Panc1 (cell line): ENCODE measurements at regions not wholly inside any gene's neighbourhood (a gene's known extent, or its start where the extent isn't known, plus 50 kb on each side); places are given as distances from the start of the nearest gene placed in this dataset.

ENCODE experiments used
- ATAC-seq: fragments of 200-7000 bp; cut with Tn5 transposase; 2 replicates; pipeline ENCODE4 v1.9.1; 2020; ENCODE audit warnings: mild to moderate bottlenecking, moderate library complexity
- BruUV-seq: library from RNA; stranded (reverse); fragments of 400-500 nt; replicated peaks from 2 replicates; lab custom pipeline; 2021; lab: Mats Ljungman, UMichigan
- CTCF ChIA-PET: fragments of 300-600 bp; sonication (Branson Sonifier 250); formaldehyde crosslinking; loops from one replicate; lab custom pipeline; 2022; ENCODE audit warnings: antibody characterized with exemption; lab: Charles Lee
- POLR2A ChIA-PET: fragments of 300-600 bp; sonication (Branson Sonifier 250); formaldehyde crosslinking; loops from one replicate; lab custom pipeline; 2022; ENCODE audit warnings: antibody characterized with exemption; lab: Charles Lee
- DNase-seq: peaks from one replicate; pipeline ENCODE4 v3.0.0-alpha.2; 2010; ENCODE audit warnings: low read depth, low spot score
- H3K27ac ChIP-seq: 2 replicates; pipeline ENCODE4 v1.5.1; 2011; ENCODE audit warnings: mild to moderate bottlenecking, low read length, inconsistent platforms
- H3K27me3 ChIP-seq: fragments of 200-500 bp; sonication (Bioruptor generic); 2 replicates; pipeline ENCODE4 v1.6.0; 2014; ENCODE audit warnings: low read length, inconsistent platforms; ENCODE audit not compliant: control insufficient read depth, insufficient read depth
- H3K36me3 ChIP-seq: fragments of 200-500 bp; sonication (Bioruptor generic); 2 replicates; pipeline ENCODE4 v1.5.1; 2014; ENCODE audit warnings: inconsistent platforms, mild to moderate bottlenecking, low read length, moderate library complexity; ENCODE audit not compliant: control insufficient read depth, insufficient read depth
- H3K4me1 ChIP-seq: 2 replicates; pipeline ENCODE4 v1.5.1; 2011; ENCODE audit warnings: inconsistent platforms, mild to moderate bottlenecking, low read length, moderate library complexity; ENCODE audit not compliant: control insufficient read depth, insufficient read depth
- H3K4me3 ChIP-seq, 2 experiments: 2 replicates each; pipeline ENCODE4 v1.5.1; 2011 to 2012; ENCODE audit warnings: low read depth in 2 of 2, low read length in 2 of 2, mild to moderate bottlenecking in 2 of 2, inconsistent platforms in 1 of 2, moderate library complexity in 1 of 2
- H3K9me3 ChIP-seq: fragments of 200-500 bp; sonication (Bioruptor generic); 2 replicates; pipeline ENCODE4 v1.5.1; 2014; ENCODE audit warnings: low read depth, mild to moderate bottlenecking, inconsistent platforms, low read length, moderate library complexity; ENCODE audit not compliant: control insufficient read depth, insufficient read depth
- CTCF ChIP-seq: fragments of 450-650 bp; IDR thresholded peaks from 2 replicates; pipeline ENCODE4 v1.5.1; 2017; ENCODE audit warnings: mild to moderate bottlenecking
- POLR2AphosphoS5 ChIP-seq: IDR thresholded peaks from 2 replicates; pipeline ENCODE4 v1.6.1; 2012; ENCODE audit warnings: mild to moderate bottlenecking, low read depth, low read length, moderate library complexity
- REST ChIP-seq, 2 experiments: IDR thresholded peaks; 2 replicates each; pipeline ENCODE4 v1.6.1; 2011 to 2012; ENCODE audit warnings: low read depth in 2 of 2, control low read depth in 1 of 2, low read length in 1 of 2, mild to moderate bottlenecking in 1 of 2, moderate library complexity in 1 of 2; ENCODE audit not compliant: insufficient read depth in 1 of 2
- SIN3A ChIP-seq: IDR thresholded peaks from 2 replicates; pipeline ENCODE4 v1.6.1; 2012; ENCODE audit warnings: low read depth, mild to moderate bottlenecking, low read length, moderate library complexity, borderline replicate concordance; ENCODE audit not compliant: insufficient read depth
- TCF7L2 ChIP-seq: IDR thresholded peaks from 2 replicates; pipeline ENCODE4 v1.6.1; 2011; ENCODE audit warnings: mild to moderate bottlenecking, low read depth, low read length, inconsistent platforms
- in situ Hi-C: cut with HindIII; loops from 2 replicates; pipeline ENCODE4 v1.10.0; 2016; ENCODE audit warnings: low sequenced_read_pairs, low pct_unique_long_range_greater_than_20kb
- intact Hi-C: fragments of 100-400 bp; cut with micrococcal nuclease; formaldehyde crosslinking; loops from one replicate; pipeline ENCODE4 v1.10.0; 2022; ENCODE audit not compliant: unreplicated experiment

- Histone ChIP-seq H3K4me3 (no peak overlapping the region), H3K4me1 (no peaks in the 10 kb centered on the region), H3K9me3 (no peaks in the 10 kb centered on the region), H3K27ac (no peak overlapping the region), H3K27me3 (no peaks in the 10 kb centered on the region), H3K36me3 (no peaks in the 10 kb centered on the region)
- in situ Hi-C loops = no loop called here
- POLR2A ChIA-PET = no interaction called here
- intact Hi-C loops = no loop called here
- BruUV-seq = no TSS peak
- CTCF ChIA-PET = no interaction called here
- DNase-seq (no peak), ATAC-seq (no peak)
- TF ChIP-seq TCF7L2 (no peak), CTCF (no peak), POLR2AphosphoS5 (no peak), REST (IDR thresholded peaks at IDR 0.05; ENCODE audit: insufficient read depth in 1 of 2, low read depth in 2 of 2, low read length in 1 of 2) (no peak), SIN3A (no peak)
Observed at GRCh38 chr2:41717839-41718238, 330.0 kb upstream of the PKDCC start.

GRCh38 chr2:41718705-41719104 is 329.1 kb upstream of the PKDCC start:
- H3K36me3 ChIP-seq = no peaks in the 10 kb centered on the region
- ATAC-seq (no peak), DNase-seq (no peak)
- BruUV-seq = no TSS peak
- no peaks in the 10 kb centered on the region for H3K27me3 ChIP-seq
- ChIA-PET POLR2A (no interaction called here), CTCF (no interaction called here)
- in situ Hi-C loops (no loop called here), intact Hi-C loops (no loop called here)
- no peaks in the 10 kb centered on the region for H3K9me3 ChIP-seq
- TF ChIP-seq POLR2AphosphoS5 = no peak
- no peak for TF ChIP-seq CTCF
- TF ChIP-seq TCF7L2 = no peak
- no peak for TF ChIP-seq REST (IDR thresholded peaks at IDR 0.05; ENCODE audit: insufficient read depth in 1 of 2, low read depth in 2 of 2, low read length in 1 of 2)
- TF ChIP-seq SIN3A = no peak
- no peak overlapping the region for H3K4me3 ChIP-seq
- H3K4me1 ChIP-seq = no peaks in the 10 kb centered on the region
- no peak overlapping the region for H3K27ac ChIP-seq
